H9 (cell line): ENCODE measurements at regions not wholly inside any gene's neighbourhood (a gene's known extent, or its start where the extent isn't known, plus 50 kb on each side); places are given as distances from the start of the nearest gene placed in this dataset.

ENCODE experiments used
- DNase-seq: peaks from one replicate; pipeline ENCODE4 v3.0.0-alpha.2; 2017
- H2AFZ ChIP-seq: one replicate; pipeline ENCODE4 v1.6.1; 2013; ENCODE audit warnings: mild to moderate bottlenecking, low read length, control low read depth, moderate library complexity
- H2AK5ac ChIP-seq: 2 replicates; pipeline ENCODE4 v1.6.1; 2013; ENCODE audit warnings: low read length, control low read depth, mixed read lengths; ENCODE audit not compliant: insufficient read length
- H2BK120ac ChIP-seq: one replicate; pipeline ENCODE4 v1.6.1; 2013; ENCODE audit warnings: low read depth, mild to moderate bottlenecking, low read length, control low read depth, inconsistent platforms; ENCODE audit not compliant: poor library complexity, severe bottlenecking
- H2BK12ac ChIP-seq: 2 replicates; pipeline ENCODE4 v1.6.1; 2013; ENCODE audit warnings: low read length, control low read depth, mixed read lengths, low read depth; ENCODE audit not compliant: insufficient read length
- H2BK15ac ChIP-seq: 2 replicates; pipeline ENCODE4 v1.6.1; 2013; ENCODE audit warnings: low read depth, low read length, control low read depth
- H2BK20ac ChIP-seq: one replicate; pipeline ENCODE4 v1.6.1; 2013; ENCODE audit warnings: low read depth, mild to moderate bottlenecking, low read length, control low read depth, inconsistent platforms; ENCODE audit not compliant: poor library complexity, severe bottlenecking
- H2BK5ac ChIP-seq: 2 replicates; pipeline ENCODE4 v1.6.1; 2013; ENCODE audit warnings: low read length, control low read depth, mixed read lengths; ENCODE audit not compliant: insufficient read length
- H3K14ac ChIP-seq: 2 replicates; pipeline ENCODE4 v1.6.1; 2013; ENCODE audit warnings: low read length, control low read depth; ENCODE audit not compliant: insufficient read depth
- H3K18ac ChIP-seq: 2 replicates; pipeline ENCODE4 v1.6.1; 2013; ENCODE audit warnings: low read depth, mild to moderate bottlenecking, mixed read lengths, low read length, control low read depth; ENCODE audit not compliant: insufficient read length
- H3K23ac ChIP-seq: 2 replicates; pipeline ENCODE4 v1.6.1; 2013; ENCODE audit warnings: low read length, control low read depth, mixed read lengths, low read depth; ENCODE audit not compliant: insufficient read length
- H3K23me2 ChIP-seq: 2 replicates; pipeline ENCODE4 v1.6.1; 2013; ENCODE audit warnings: low read depth, mild to moderate bottlenecking, mixed read lengths, low read length, control low read depth; ENCODE audit not compliant: insufficient read length, poor library complexity, severe bottlenecking
- H3K27ac ChIP-seq: 2 replicates; pipeline ENCODE4 v1.5.1; 2013; ENCODE audit warnings: low read length, control low read depth, mixed read lengths, low read depth; ENCODE audit not compliant: insufficient read length
- H3K27me3 ChIP-seq: 2 replicates; pipeline ENCODE4 v1.6.1; 2013; ENCODE audit warnings: low read length, control low read depth, inconsistent platforms; ENCODE audit not compliant: insufficient read depth
- H3K4ac ChIP-seq: 2 replicates; pipeline ENCODE4 v1.6.1; 2013; ENCODE audit warnings: low read depth, mild to moderate bottlenecking, control low read depth, inconsistent platforms, low read length, moderate library complexity
- H3K4me1 ChIP-seq: 2 replicates; pipeline ENCODE4 v1.6.1; 2013; ENCODE audit warnings: low read length, control low read depth, inconsistent platforms; ENCODE audit not compliant: insufficient read depth
- H3K4me2 ChIP-seq: 2 replicates; pipeline ENCODE4 v1.6.1; 2013; ENCODE audit warnings: low read length, control low read depth, mixed read lengths; ENCODE audit not compliant: insufficient read length, insufficient read depth
- H3K56ac ChIP-seq: 2 replicates; pipeline ENCODE4 v1.6.1; 2013; ENCODE audit warnings: low read depth, mild to moderate bottlenecking, mixed read lengths, low read length, control low read depth; ENCODE audit not compliant: insufficient read length
- H3K79me1 ChIP-seq: 2 replicates; pipeline ENCODE4 v1.6.1; 2013; ENCODE audit warnings: low read depth, mild to moderate bottlenecking, moderate library complexity, low read length, control low read depth, inconsistent platforms; ENCODE audit not compliant: insufficient read depth, poor library complexity, severe bottlenecking
- H3K79me2 ChIP-seq: 2 replicates; pipeline ENCODE4 v1.6.1; 2013; ENCODE audit warnings: low read length, control low read depth, inconsistent platforms; ENCODE audit not compliant: insufficient read depth
- H3K9ac ChIP-seq: 2 replicates; pipeline ENCODE4 v1.6.1; 2013; ENCODE audit warnings: low read length, control low read depth, mixed read lengths; ENCODE audit not compliant: insufficient read length; ENCODE audit errors: extremely low read depth
- H3K9me3 ChIP-seq: one replicate; pipeline ENCODE4 v1.6.1; 2013; ENCODE audit warnings: low read depth, low read length, inconsistent platforms; ENCODE audit not compliant: control insufficient read depth
- H3T11ph ChIP-seq: one replicate; pipeline ENCODE4 v1.6.1; 2013; ENCODE audit warnings: mild to moderate bottlenecking, low read length, control low read depth, inconsistent platforms
- H4K20me1 ChIP-seq: one replicate; pipeline ENCODE4 v1.6.1; 2013; ENCODE audit not compliant: control insufficient read depth, insufficient read length, insufficient read depth
- H4K5ac ChIP-seq: 2 replicates; pipeline ENCODE4 v1.6.1; 2013; ENCODE audit warnings: low read depth, mild to moderate bottlenecking, mixed read lengths, low read length, control low read depth; ENCODE audit not compliant: insufficient read length
- H4K8ac ChIP-seq: replicated peaks from 2 replicates; pipeline ENCODE4 v1.6.1; 2013; ENCODE audit warnings: low read length, control low read depth, mixed read lengths, low read depth; ENCODE audit not compliant: insufficient read length
- H4K91ac ChIP-seq: 2 replicates; pipeline ENCODE4 v1.6.1; 2013; ENCODE audit warnings: low read depth, mild to moderate bottlenecking, moderate library complexity, mixed read lengths, low read length, control low read depth; ENCODE audit not compliant: insufficient read length
- H3K27ac Mint-ChIP-seq, 3 experiments: 2 replicates in 2 of 3; 3 replicates in 1 of 3; pipeline ENCODE4 v1.8.0; 2020 to 2021; ENCODE audit warnings: mixed read lengths in 3 of 3, mild to moderate bottlenecking in 1 of 3, moderate library complexity in 1 of 3
- H3K27me3 Mint-ChIP-seq: 2 replicates; pipeline ENCODE4 v1.8.0; 2021; ENCODE audit warnings: low read depth, mild to moderate bottlenecking, moderate library complexity, mixed read lengths
- H3K36me3 Mint-ChIP-seq, 3 experiments: 2 replicates in 2 of 3; 3 replicates in 1 of 3; pipeline ENCODE4 v1.8.0; 2020 to 2021; ENCODE audit warnings: low read depth in 3 of 3, mixed read lengths in 3 of 3; ENCODE audit not compliant: insufficient read depth in 1 of 3
- H3K4me1 Mint-ChIP-seq, 2 experiments: 2 replicates each; pipeline ENCODE4 v1.8.0; 2020; ENCODE audit warnings: mixed read lengths in 2 of 2
- H3K4me3 Mint-ChIP-seq, 2 experiments: 2 replicates in 1 of 2; 3 replicates in 1 of 2; pipeline ENCODE4 v1.8.0; 2020 to 2021; ENCODE audit warnings: mild to moderate bottlenecking in 2 of 2, mixed read lengths in 2 of 2, moderate library complexity in 1 of 2
- H3K9me3 Mint-ChIP-seq, 2 experiments: 2 replicates in 1 of 2; 3 replicates in 1 of 2; pipeline ENCODE4 v1.8.0; 2020; ENCODE audit warnings: mild to moderate bottlenecking in 2 of 2, mixed read lengths in 2 of 2, moderate library complexity in 1 of 2
- CTCF ChIP-seq: fragments of 200-600 bp; sonication (generic); conservative IDR thresholded peaks from 3 replicates; pipeline ENCODE4 v1.8.0; 2021; ENCODE audit warnings: antibody characterized with exemption, mild to moderate bottlenecking
- WGBS: extraction: QIAGEN DNeasy Blood & Tissue Kit; methylation state at CpG from one replicate; pipeline ENCODE4 v1.1.7; 2013; ENCODE audit warnings: missing lambda C conversion rate, low lambda C conversion rate, mixed read lengths; ENCODE audit not compliant: insufficient read length; ENCODE audit errors: extremely low coverage; 5-methylcytosine and 5-hydroxymethylcytosine counted together

DNA sequence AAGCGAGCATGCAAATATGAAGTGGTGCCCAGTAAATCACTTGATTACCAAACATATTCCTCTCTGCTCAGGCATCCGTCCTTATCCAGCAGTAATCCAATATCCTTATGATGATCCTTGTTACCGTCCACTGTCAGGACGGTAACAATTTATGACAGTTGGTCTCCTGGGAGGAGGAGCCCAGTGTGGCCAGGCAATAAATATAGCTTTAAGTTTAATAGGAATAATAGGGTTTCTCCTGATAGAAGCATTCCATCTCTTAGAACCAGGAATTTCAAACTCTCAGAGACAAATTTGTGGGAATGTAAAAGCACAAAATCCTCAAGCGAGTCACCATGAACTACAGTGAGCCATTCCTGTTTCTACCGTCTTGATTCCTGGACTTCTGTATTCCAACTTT, 171.2 kb upstream of the IL15 start:
- H3K27ac Mint-ChIP-seq: no peak overlapping the region
- Histone ChIP-seq H4K20me1 (no peaks in the 10 kb centered on the region), H3K4me2 (no peak overlapping the region), H3K4ac (no peak overlapping the region), H2BK5ac (no peak overlapping the region), H2BK20ac (no peak overlapping the region), H2BK15ac (no peak overlapping the region), H2BK120ac (no peak overlapping the region), H2AFZ (no peak overlapping the region), H3K56ac (no peak overlapping the region), H3T11ph (no peak overlapping the region), H3K18ac (no peak overlapping the region), H4K8ac (no peak overlapping the region), H3K14ac (no peak overlapping the region), H3K9me3 (no peaks in the 10 kb centered on the region), H4K91ac (no peak overlapping the region), H3K27ac (no peak overlapping the region), H3K4me1 (no peaks in the 10 kb centered on the region), H4K5ac (no peak overlapping the region), H2BK12ac (no peak overlapping the region), H3K23ac (no peak overlapping the region), H3K27me3 (no peaks in the 10 kb centered on the region), H3K23me2 (no peaks in the 10 kb centered on the region), H3K79me2 (no peaks in the 10 kb centered on the region), H3K79me1 (no peaks in the 10 kb centered on the region), H2AK5ac (no peak overlapping the region), H3K9ac (no peak overlapping the region)
- no peaks in the 10 kb centered on the region for H3K4me1 Mint-ChIP-seq
- no peaks in the 10 kb centered on the region for H3K36me3 Mint-ChIP-seq
- TF ChIP-seq CTCF: no peak
- no CpG with 5 or more reads among the region's 6 CpGs for WGBS
- H3K27me3 Mint-ChIP-seq: no peaks in the 10 kb centered on the region
- no peak for DNase-seq
- no peak overlapping the region for H3K4me3 Mint-ChIP-seq
- no peaks in the 10 kb centered on the region for H3K9me3 Mint-ChIP-seq
